ENCODE measurements at regions not wholly inside any gene's neighbourhood (a gene's known extent, or its start where the extent isn't known, plus 50 kb on each side); places are given as distances from the start of the nearest gene placed in this dataset.
"Not testable (repeated sequence)": the region's sequence is repeated elsewhere in the genome, so short reads cannot be mapped to it uniquely, and the experiment has no call there.

DNA sequence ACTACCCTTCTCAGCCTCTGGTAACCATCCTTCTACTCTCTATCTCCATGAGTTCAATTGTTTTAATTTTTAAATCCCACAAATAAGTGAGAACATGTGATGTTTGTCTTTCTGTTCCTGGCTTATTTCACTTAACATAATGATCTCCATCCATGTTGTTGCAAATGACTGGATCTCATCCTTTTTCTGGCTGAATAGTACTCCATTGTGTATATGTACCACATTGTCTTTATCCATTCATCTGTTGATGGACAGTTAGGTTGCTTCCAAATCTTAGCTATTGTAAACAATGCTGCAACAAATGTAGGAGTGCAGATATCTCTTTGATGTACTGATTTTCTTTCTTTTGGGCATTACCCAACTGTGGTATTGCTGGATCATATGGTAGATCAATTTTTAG, 103.0 kb downstream of the CARTPT start:
- DNase-seq (ENCODE audit: low spot score): not testable (repeated sequence)

- DNase-seq (ENCODE audit: low spot score): no peak
Observed at GRCh38 chr5:71825992-71826391, 106.9 kb downstream of the CARTPT start.

DNA sequence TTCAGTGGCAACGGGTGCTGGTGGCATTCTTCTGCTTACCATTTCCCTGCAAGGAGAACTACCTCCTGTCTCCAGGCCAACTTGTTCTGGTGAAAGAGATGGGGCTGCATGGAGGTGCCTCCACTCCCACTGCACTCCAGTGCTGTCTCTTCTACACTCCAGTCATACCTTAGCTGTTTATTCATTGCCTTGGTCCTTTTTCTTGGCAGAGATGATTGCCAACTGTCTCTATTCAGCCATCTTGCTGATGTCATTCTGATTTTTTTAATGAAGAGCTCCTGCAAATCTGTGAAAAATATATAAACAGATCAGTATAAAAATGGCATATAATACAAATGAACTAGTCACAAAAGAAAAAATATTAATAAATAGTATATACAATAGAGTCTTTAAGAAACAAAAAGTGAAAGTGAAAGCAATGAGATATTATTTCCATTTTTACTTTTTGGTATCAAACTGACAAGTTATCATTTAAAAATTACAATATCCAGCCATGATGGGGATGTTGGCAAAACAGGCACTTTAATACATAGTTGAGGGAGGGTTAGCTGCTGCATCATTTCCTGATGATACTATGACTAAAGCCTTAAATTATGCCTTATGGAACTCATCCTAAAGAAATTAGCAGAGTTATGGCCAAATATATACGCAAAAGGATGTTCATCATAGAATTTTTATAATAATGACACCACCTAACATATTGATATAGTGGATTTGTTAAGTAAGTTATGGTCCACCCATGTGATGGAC, 109.4 kb downstream of the CARTPT start:
- DNase-seq (ENCODE audit: low spot score): no peak

DNA sequence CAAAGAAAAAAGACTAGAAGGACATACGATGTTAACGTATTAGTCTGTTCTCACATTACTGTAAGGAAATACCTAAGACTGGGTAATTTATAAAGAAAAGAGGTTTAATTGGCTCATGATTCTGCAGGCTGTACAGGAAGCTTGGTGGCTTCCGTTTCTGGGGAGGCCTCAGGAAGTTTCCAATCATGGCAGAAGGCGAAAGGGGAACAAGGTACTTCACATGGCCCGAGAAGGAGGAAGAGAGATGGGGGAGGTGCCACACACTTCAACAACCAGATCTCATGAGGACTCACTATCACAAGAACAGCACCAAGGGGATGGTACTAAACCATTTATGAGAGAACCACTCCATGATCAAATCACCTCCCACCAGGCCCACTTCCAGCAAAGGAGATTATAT, 110.1 kb downstream of the CARTPT start:
- DNase-seq (ENCODE audit: low spot score): no peak

GRCh38 chr5:71830681-71831539, 111.8 kb downstream of the CARTPT start:
- peak; percentile 82 for DNase-seq (ENCODE audit: low spot score)

- DNase-seq (ENCODE audit: low spot score): no peak
Observed at GRCh38 chr5:71832812-71833715, 114.0 kb downstream of the CARTPT start.

GRCh38 chr5:71834601-71835000, 115.5 kb downstream of the CARTPT start:
- DNase-seq (ENCODE audit: low spot score): no peak

DNA sequence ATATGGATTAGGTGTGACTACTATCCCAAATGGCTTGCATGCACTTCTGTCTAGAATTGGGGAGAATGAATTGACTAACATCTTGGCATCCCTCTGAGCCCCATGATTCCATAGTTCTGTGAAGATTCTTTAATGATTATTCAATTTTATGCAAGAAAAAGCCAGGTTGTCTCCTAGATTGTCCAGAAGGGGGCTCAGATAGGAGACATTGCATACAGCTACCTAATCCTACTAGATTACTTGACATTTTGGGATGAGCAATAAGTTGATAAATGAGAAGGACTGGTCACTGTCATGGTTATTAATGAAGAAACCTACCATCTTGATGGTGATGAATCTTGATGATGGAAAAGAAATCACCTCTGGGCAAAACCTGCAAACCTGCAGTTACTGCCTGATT, 117.0 kb downstream of the CARTPT start:
- DNase-seq (ENCODE audit: low spot score): no peak

DNA sequence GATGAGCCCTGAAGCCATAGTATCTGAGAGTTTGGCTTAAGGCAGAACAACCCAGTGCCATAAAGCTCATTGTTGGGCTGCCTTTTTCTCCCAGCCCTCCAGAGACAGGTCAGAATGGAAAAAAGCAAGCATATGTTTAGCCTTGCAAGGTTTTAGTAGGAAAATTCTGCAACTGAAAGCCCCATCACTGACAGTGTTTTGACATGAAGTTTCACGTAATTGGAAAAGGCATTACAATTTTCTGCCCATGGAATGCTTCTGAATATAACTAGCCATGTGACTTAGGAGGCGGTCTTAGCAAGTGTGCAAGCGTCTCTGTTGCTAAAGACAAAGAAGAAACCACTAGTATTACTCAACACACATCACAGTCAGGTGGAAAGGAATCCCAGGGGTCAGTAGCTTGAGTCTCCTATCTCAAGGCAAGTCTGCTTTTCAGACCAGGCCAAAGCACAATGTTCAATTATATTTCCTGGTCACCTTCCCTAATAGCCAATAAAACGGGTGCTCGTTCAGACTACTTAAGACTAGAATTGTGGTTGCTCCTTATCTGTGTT, 117.6 kb downstream of the CARTPT start:
- no peak for DNase-seq (ENCODE audit: low spot score)

DNA sequence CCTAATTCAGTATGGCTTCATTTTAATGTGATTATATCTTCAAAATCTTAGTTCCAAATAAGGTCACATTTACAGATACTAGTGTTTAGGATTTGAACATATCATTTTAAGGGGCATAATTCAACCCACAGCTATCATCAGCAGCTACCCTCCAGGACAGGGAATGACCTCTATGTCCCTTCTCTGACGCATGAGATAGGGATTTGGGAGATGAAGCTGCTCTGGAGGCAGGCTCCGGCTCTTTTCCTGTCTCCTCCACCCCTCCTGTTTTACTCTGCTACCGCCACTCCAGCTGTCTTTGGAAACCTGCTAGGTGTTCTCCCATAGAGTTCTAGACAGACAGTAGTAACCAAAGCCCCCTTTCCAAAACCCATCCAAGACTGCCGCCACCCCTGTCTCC, 119.2 kb downstream of the CARTPT start:
- DNase-seq (ENCODE audit: low spot score): no peak

- no peak for DNase-seq (ENCODE audit: low spot score)
Observed at GRCh38 chr5:71839096-71839884, 120.2 kb downstream of the CARTPT start.

DNA sequence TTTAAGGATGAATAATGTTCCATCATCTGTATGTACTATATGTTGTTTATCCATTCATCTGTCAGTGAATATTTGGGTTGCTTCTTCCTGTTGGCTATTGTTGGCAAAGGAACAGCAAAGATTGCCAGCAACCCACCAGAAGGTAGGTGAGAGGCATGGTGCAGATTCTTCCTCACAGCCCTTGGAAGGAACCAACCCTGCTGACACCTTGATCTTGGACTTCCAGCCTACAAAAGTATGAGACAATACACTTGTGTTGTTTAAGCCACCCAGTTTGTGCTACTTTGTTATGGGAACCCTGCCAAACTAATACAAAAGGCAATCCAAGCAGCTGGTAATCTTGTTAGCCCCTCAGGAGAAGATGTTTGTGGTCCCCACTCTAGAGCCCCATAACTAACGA, 122.0 kb downstream of the CARTPT start:
- DNase-seq (ENCODE audit: low spot score): no peak

DNA sequence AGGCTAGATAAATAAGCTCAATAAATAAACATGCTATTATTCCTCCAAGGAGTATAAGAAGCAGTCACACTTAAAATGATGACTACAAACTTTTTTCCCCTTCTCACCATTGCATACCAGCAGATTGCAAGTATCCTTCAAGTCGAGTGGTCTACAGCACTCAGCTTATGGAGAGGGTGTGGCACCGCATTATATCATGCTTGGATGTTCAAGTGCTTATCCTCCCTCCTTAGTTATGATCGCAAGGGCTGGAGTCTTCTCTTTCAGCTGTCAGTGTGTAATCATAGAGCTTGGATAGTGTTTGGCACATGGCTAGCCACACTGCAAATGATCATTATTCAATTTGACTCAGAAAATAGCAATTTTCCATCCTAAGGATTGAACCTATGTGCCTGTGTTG, 124.0 kb downstream of the CARTPT start:
- no peak for DNase-seq (ENCODE audit: low spot score)

DNA sequence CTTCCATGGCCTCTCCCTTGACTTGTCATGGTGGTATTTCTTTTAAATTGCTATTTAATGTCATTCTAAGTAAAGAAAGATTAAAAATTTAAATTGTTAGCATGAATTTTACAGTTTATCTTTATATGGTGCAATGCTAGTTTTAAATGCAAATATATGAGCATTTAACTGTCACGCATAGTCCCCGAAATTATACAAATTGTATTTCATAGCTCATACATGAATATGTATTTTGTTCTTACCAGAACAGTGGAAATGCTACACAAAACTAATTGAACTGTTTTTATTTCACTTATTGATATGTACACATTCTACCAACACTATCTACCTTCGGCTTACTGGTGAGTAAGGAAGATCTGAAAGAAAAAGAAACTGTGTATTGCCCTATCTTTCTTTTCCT, 125.8 kb downstream of the CARTPT start:
- DNase-seq (ENCODE audit: low spot score): no peak

- DNase-seq (ENCODE audit: low spot score): no peak
Observed at GRCh38 chr5:71859515-71859914, 140.4 kb downstream of the CARTPT start.

GRCh38 chr5:71860048-71860447, 141.0 kb downstream of the CARTPT start:
- no peak for DNase-seq (ENCODE audit: low spot score)

DNA sequence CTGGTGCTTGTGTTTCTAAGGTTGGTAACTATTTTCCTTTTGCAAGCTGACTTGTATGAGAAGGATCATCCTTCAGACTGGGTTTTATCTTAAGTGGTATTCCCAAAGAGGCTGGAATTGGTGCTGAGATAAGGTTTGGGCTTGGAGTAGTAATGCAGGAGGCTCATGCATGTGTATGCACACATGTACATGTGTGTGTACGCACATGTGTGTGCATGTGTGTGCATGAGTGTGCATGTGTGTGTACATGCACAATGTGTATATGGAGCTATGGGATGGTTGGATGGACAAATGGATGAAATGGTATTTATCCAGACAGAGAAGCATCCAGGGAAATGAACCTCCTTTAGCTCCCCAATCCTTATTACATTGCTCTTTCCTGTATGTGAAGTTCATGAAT, 142.6 kb downstream of the CARTPT start:
- no peak for DNase-seq (ENCODE audit: low spot score)

- DNase-seq (ENCODE audit: low spot score): no peak
Observed at GRCh38 chr5:71862087-71862486, 143.0 kb downstream of the CARTPT start.

DNA sequence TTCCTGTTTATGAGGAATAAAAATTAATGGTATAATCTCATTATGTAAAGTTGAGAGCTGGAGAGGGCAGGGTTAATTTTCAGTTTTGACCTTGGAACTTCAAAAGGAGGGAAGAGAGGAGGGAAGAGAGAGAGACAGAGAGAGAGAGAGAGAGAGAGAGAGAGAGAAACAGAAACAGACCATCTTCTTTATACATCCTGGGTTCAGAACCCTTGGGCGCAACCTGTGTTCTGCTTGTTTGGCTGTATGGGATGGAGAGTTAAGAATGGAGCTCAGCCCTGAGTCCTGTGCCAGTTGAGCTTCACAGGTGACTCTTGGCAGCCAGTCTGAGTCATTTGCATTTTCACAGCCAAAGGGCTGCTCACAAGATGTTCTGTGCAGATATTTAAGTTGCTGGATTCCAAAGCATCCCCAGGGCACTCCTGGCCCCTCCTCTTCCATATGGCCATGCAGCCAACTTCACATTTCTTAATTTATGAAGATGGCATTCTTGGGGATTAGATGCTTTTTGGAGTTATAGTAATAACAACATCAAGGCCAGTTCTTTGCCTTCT, 143.5 kb downstream of the CARTPT start:
- no peak for DNase-seq (ENCODE audit: low spot score)

GRCh38 chr5:71864730-71865601, 145.9 kb downstream of the CARTPT start:
- no peak for DNase-seq (ENCODE audit: low spot score)

All from AG08396 (cell line).